Left lung (tissue), 4 donors: ENCODE measurements at regions not wholly inside any gene's neighbourhood (a gene's known extent, or its start where the extent isn't known, plus 50 kb on each side); places are given as distances from the start of the nearest gene placed in this dataset.
A peak's percentile ranks its signal among the peaks of the same experiment; 100 is the strongest.

Experiments used
- ATAC-seq: fragments of 200-7000 bp; cut with Tn5 transposase; one replicate; pipeline ENCODE4 v1.9.1; 2020; ENCODE audit warnings: moderate library complexity
- DNase-seq, 4 donors: peaks; one replicate each; pipeline ENCODE4 v3.0.0-alpha.2; 2013 to 2020
- H3K27ac ChIP-seq, 2 donors: fragments of 200-600 bp; sonication (generic) in 1 of 2; one replicate each; pipeline versions ENCODE4 v1.5.0 to v1.8.0; 2020 to 2021
- H3K27me3 ChIP-seq, 2 donors: fragments of 200-600 bp; sonication (generic) in 1 of 2; one replicate each; pipeline versions ENCODE4 v1.5.0 to v1.8.0; 2020 to 2021
- H3K36me3 ChIP-seq, 2 donors: fragments of 200-600 bp; sonication (generic) in 1 of 2; one replicate each; pipeline versions ENCODE4 v1.5.0 to v1.8.0; 2020 to 2021
- H3K4me1 ChIP-seq, 2 donors: fragments of 200-600 bp; one replicate each; pipeline ENCODE4 v1.8.0; 2021
- H3K4me3 ChIP-seq, 2 donors: fragments of 200-600 bp; sonication (generic) in 1 of 2; one replicate each; pipeline versions ENCODE4 v1.5.0 to v1.8.0; 2020 to 2021; ENCODE audit warnings: mild to moderate bottlenecking in 1 of 2
- H3K9me3 ChIP-seq, 2 donors: fragments of 200-600 bp; sonication (generic) in 1 of 2; one replicate each; pipeline versions ENCODE4 v1.5.0 to v1.8.0; 2020 to 2021
- intact Hi-C, 2 donors: fragments of 100-400 bp; cut with DNase I; formaldehyde crosslinking; loops; one replicate each; pipeline versions ENCODE4 v1.11.2 to v1.14.2; 2022
- TF ChIP-seq, protein P1 (sequence below), 2 donors: fragments of 200-600 bp; sonication (generic) in 1 of 2; IDR thresholded peaks; one replicate each; pipeline versions ENCODE4 v1.5.0 to v1.8.0; 2021; ENCODE audit warnings: antibody characterized with exemption in 2 of 2
- donor health status: DM: no; HTN: yes; CAD: no.
- donor health status: DM: no; HTN: no; CAD: no.

DNA sequence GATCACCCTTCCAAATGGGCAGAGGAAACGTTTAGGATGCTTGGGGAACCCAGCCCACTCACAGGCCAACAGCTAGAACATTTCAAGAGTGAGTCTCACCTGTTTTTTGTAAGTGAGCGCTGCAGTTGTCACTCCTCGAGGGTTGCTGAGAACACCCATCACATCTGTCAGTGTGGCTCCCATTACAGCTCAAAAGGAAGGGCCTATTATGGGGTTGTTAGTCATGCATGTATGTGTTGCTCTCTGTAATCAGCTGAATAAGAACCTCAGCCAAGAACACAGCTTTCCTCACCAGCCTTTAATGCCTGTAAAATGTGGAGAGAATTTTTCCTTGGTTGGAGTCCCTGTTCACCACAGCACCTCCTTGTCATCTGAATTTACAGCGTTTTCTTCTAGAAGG, 196.3 kb upstream of the KLF4 start:
- ATAC-seq (no peak), DNase-seq (no peak)
- no peaks in the 10 kb centered on the region for H3K36me3 ChIP-seq
- no peak overlapping the region for H3K4me3 ChIP-seq
- peaks cover 0 to 7% of the 10 kb centered on the region in 2 donors for H3K9me3 ChIP-seq
- no peak overlapping the region for H3K27ac ChIP-seq
- intact Hi-C loops = loop anchor here in 1 of 2 donors (10.0 kb wide), 1 partner anchor 61 kb away; no protein-coding TSS in a partner anchor
- H3K27me3 ChIP-seq = no peaks in the 10 kb centered on the region
- H3K4me1 ChIP-seq = peaks cover 0 to 16% of the 10 kb centered on the region in 2 donors
- TF ChIP-seq, protein P1, sequence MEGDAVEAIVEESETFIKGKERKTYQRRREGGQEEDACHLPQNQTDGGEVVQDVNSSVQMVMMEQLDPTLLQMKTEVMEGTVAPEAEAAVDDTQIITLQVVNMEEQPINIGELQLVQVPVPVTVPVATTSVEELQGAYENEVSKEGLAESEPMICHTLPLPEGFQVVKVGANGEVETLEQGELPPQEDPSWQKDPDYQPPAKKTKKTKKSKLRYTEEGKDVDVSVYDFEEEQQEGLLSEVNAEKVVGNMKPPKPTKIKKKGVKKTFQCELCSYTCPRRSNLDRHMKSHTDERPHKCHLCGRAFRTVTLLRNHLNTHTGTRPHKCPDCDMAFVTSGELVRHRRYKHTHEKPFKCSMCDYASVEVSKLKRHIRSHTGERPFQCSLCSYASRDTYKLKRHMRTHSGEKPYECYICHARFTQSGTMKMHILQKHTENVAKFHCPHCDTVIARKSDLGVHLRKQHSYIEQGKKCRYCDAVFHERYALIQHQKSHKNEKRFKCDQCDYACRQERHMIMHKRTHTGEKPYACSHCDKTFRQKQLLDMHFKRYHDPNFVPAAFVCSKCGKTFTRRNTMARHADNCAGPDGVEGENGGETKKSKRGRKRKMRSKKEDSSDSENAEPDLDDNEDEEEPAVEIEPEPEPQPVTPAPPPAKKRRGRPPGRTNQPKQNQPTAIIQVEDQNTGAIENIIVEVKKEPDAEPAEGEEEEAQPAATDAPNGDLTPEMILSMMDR (IDR thresholded peaks at IDR 0.05) = no peak

DNA sequence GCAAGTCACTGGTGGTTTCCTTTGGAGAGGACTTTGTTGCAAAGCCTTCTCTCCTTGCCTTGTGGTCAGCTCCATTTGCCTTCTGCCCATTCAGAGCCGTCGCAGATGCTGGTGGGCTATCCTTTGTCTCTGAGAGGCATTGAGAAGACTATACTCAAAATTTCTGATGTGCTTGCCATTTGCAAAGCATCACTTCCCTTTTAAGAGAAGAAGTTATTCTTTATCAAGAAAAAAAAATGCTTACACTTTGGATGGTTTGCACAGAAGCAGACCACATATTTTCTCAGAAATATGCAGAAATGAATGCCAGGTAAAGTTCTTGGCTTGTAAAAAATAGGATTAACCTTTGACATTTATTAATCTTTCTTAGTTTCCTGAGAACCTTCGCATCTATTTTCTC, 195.8 kb upstream of the KLF4 start:
- intact Hi-C loops = loop anchor here in 1 of 2 donors (10.0 kb wide), 1 partner anchor 61 kb away; no protein-coding TSS in a partner anchor

DNA sequence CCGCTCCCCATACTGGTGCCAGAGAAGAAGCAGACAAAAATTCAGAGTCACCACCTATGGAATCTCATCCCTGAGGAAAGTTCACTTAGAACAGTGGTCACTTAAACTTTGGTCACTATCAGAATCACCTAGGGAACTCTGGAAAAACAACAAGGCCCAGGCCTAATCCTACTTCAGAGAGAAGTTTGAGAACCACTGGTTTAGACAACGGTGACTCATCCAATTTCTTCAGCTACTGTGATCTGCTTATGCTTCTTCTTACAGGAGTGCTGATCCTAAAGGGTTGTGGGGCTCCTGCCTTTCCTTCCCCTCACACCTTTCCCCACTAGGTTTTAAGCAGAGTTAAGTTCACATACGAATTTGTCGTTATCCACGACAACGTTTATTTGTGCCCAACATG, 194.7 kb upstream of the KLF4 start:
- TF ChIP-seq, protein P1 (IDR thresholded peaks at IDR 0.05) = no peak
- ATAC-seq = peak; percentile 32
- Histone ChIP-seq H3K4me1 (peaks cover 0 to 16% of the 10 kb centered on the region in 2 donors), H3K36me3 (no peaks in the 10 kb centered on the region), H3K9me3 (peaks cover 0 to 4% of the 10 kb centered on the region in 2 donors), H3K27ac (peak overlapping the region in 1 of 2 donors; percentile 74), H3K27me3 (no peaks in the 10 kb centered on the region), H3K4me3 (no peak overlapping the region)
- no peak for DNase-seq
- intact Hi-C loops = loop anchor here in 1 of 2 donors (10.0 kb wide), 1 partner anchor 59 kb away; no protein-coding TSS in a partner anchor

More for the DNA sequence above, 195.8 kb upstream of the KLF4 start:
- H3K27ac ChIP-seq = no peak overlapping the region
- peaks cover 0 to 7% of the 10 kb centered on the region in 2 donors for H3K9me3 ChIP-seq
- H3K4me3 ChIP-seq = no peak overlapping the region
- no peaks in the 10 kb centered on the region for H3K36me3 ChIP-seq
- TF ChIP-seq, protein P1 (IDR thresholded peaks at IDR 0.05) = no peak
- peaks cover 0 to 16% of the 10 kb centered on the region in 2 donors for H3K4me1 ChIP-seq
- DNase-seq = no peak
- ATAC-seq = no peak
- H3K27me3 ChIP-seq = no peaks in the 10 kb centered on the region

DNA sequence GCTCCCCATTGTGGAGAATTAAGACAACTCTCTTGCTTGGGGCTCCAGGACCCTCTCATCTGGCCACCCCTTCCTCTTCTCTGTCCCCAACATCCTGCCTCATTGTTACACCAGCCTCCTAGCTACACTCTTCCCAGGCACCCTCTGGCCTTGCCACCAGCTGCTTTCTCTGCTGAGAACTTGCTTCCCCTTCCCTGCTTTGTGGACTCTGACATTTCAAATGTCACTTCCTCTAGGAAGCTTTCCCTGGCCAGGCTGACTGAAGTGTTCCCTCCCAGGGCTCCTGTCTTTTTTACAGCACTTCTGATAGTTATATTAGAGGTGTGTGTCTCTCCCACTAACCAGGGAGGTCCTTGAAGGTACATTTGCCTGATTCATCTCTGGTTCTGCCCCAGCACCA, 194.0 kb upstream of the KLF4 start:
- DNase-seq (peak in 1 of 4 donors; percentile 52), ATAC-seq (peak; percentile 69)
- peak overlapping the region in 1 of 2 donors; percentile 74 for H3K27ac ChIP-seq
- no peaks in the 10 kb centered on the region for H3K36me3 ChIP-seq
- TF ChIP-seq, protein P1 (IDR thresholded peaks at IDR 0.05) = no peak
- H3K9me3 ChIP-seq = no peaks in the 10 kb centered on the region
- intact Hi-C loops = loop anchor here in 1 of 2 donors (10.0 kb wide), 1 partner anchor 59 kb away; no protein-coding TSS in a partner anchor
- no peak overlapping the region for H3K4me3 ChIP-seq
- H3K27me3 ChIP-seq = no peaks in the 10 kb centered on the region
- H3K4me1 ChIP-seq = peaks cover 0 to 16% of the 10 kb centered on the region in 2 donors

DNA sequence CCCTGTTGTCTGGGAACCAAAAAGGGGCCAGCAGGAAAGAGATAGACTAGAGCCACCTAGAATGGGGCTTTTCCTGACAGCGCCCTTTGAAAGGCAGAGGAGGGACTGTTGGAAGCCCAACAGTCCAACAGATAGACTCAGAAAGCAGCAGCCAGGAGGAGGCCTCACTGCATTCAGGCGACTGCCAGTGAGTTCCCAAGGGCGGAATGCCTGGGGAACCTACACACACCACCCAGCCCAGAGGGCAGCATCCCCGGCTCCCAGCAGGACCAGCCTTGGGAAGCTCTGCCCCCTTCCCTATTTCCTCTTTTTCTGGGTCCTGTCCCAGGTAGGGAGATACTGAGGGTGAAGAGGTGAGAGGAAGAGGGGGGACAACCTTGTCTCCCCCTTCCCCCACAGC, 192.4 kb upstream of the KLF4 start:
- ATAC-seq (no peak), DNase-seq (no peak)
- no peaks in the 10 kb centered on the region for H3K27me3 ChIP-seq
- H3K36me3 ChIP-seq = no peaks in the 10 kb centered on the region
- intact Hi-C loops = loop anchor here in 1 of 2 donors (10.0 kb wide), 1 partner anchor 57 kb away; no protein-coding TSS in a partner anchor
- TF ChIP-seq, protein P1 (IDR thresholded peaks at IDR 0.05) = no peak
- no peaks in the 10 kb centered on the region for H3K9me3 ChIP-seq
- H3K4me1 ChIP-seq = peaks cover 0 to 16% of the 10 kb centered on the region in 2 donors
- H3K4me3 ChIP-seq = no peak overlapping the region
- H3K27ac ChIP-seq = no peak overlapping the region
